Left lung (tissue), 4 donors: ENCODE measurements at regions not wholly inside any gene's neighbourhood (a gene's known extent, or its start where the extent isn't known, plus 50 kb on each side); places are given as distances from the start of the nearest gene placed in this dataset.

ENCODE experiments used
- ATAC-seq: fragments of 200-7000 bp; cut with Tn5 transposase; one replicate; pipeline ENCODE4 v1.9.1; 2020; ENCODE audit warnings: moderate library complexity
- DNase-seq, 4 donors: peaks; one replicate each; pipeline ENCODE4 v3.0.0-alpha.2; 2013 to 2020
- H3K27ac ChIP-seq, 2 donors: fragments of 200-600 bp; sonication (generic) in 1 of 2; one replicate each; pipeline versions ENCODE4 v1.5.0 to v1.8.0; 2020 to 2021
- H3K27me3 ChIP-seq, 2 donors: fragments of 200-600 bp; sonication (generic) in 1 of 2; one replicate each; pipeline versions ENCODE4 v1.5.0 to v1.8.0; 2020 to 2021
- H3K36me3 ChIP-seq, 2 donors: fragments of 200-600 bp; sonication (generic) in 1 of 2; one replicate each; pipeline versions ENCODE4 v1.5.0 to v1.8.0; 2020 to 2021
- H3K4me1 ChIP-seq, 2 donors: fragments of 200-600 bp; one replicate each; pipeline ENCODE4 v1.8.0; 2021
- H3K4me3 ChIP-seq, 2 donors: fragments of 200-600 bp; sonication (generic) in 1 of 2; one replicate each; pipeline versions ENCODE4 v1.5.0 to v1.8.0; 2020 to 2021; ENCODE audit warnings: mild to moderate bottlenecking in 1 of 2
- H3K9me3 ChIP-seq, 2 donors: fragments of 200-600 bp; sonication (generic) in 1 of 2; one replicate each; pipeline versions ENCODE4 v1.5.0 to v1.8.0; 2020 to 2021
- CTCF ChIP-seq, 2 donors: fragments of 200-600 bp; sonication (generic) in 1 of 2; IDR thresholded peaks; one replicate each; pipeline versions ENCODE4 v1.5.0 to v1.8.0; 2021; ENCODE audit warnings: antibody characterized with exemption in 2 of 2
- intact Hi-C, 2 donors: fragments of 100-400 bp; cut with DNase I; formaldehyde crosslinking; loops; one replicate each; pipeline versions ENCODE4 v1.11.2 to v1.14.2; 2022
- donor health status: DM: no; HTN: yes; CAD: no.
- donor health status: DM: no; HTN: no; CAD: no.

DNA sequence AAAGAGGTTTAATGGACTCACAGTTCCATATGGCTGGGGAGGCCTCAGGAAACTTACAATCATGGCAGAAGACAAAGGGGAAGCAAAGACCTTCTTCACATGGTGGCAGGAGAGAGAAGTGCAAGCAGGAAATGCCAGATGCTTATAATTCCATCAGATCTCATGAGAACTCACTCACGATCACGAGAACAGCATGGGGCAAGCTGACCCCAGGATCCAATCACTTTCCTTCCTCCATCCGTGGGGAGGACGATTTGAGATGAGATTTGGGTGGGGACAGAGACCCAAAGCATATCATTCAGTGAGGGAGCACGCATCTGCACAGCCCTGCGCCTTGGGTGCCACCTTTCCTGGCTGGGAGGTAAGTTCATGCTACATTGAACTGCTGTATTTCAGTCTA, 234.1 kb upstream of the ATP10A start:
- peaks cover 0 to 7% of the 10 kb centered on the region in 2 donors for H3K27me3 ChIP-seq
- no peaks in the 10 kb centered on the region for H3K36me3 ChIP-seq
- no peak for DNase-seq
- no peak overlapping the region for H3K4me3 ChIP-seq
- no peak overlapping the region for H3K27ac ChIP-seq
- no peak for ATAC-seq
- no peak for TF ChIP-seq CTCF (IDR thresholded peaks at IDR 0.05)
- no peaks in the 10 kb centered on the region for H3K4me1 ChIP-seq
- intact Hi-C loops = no loop called here
- no peaks in the 10 kb centered on the region for H3K9me3 ChIP-seq

GRCh38 chr15:26096581-26096980, 233.5 kb upstream of the ATP10A start:
- Histone ChIP-seq H3K9me3 (no peaks in the 10 kb centered on the region), H3K4me1 (no peaks in the 10 kb centered on the region), H3K36me3 (no peaks in the 10 kb centered on the region), H3K27ac (no peak overlapping the region), H3K27me3 (peaks cover 0 to 7% of the 10 kb centered on the region in 2 donors), H3K4me3 (no peak overlapping the region)
- DNase-seq = no peak
- no peak for TF ChIP-seq CTCF (IDR thresholded peaks at IDR 0.05)
- intact Hi-C loops = no loop called here
- peak; percentile 23 for ATAC-seq

DNA sequence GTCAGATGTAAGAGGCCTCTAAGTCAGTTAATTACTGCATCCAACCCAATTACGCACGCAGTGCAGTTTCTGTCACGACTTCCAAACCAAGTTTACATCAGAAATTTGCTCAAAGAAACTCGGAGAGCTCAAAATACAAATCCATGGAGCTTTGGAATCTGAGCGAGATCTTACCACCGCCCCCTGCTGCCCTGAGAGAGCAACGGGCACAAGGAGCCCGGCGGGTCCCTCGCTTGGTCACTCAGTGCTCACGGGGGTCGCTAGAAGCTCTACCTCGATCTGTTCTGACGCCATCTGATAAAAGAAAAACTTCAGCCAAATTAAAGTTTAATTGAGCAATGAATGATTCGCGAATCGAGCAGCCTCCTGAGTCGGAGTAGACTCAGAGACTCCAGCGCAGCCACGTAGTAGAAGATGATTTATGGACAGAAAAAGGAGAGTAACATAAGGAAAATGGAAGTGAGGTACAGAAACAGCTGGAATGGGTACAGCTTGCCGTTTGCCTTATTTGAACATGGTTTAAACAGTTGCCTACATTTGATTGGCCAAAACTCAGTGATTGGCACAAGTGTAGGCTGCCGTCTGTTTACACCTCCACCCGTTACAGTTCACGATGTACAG, 232.7 kb upstream of the ATP10A start:
- intact Hi-C loops = no loop called here
- TF ChIP-seq CTCF (IDR thresholded peaks at IDR 0.05) = no peak
- no peak overlapping the region for H3K4me3 ChIP-seq
- no peaks in the 10 kb centered on the region for H3K4me1 ChIP-seq
- no peaks in the 10 kb centered on the region for H3K36me3 ChIP-seq
- ATAC-seq (no peak), DNase-seq (no peak)
- H3K9me3 ChIP-seq = no peaks in the 10 kb centered on the region
- H3K27ac ChIP-seq = no peak overlapping the region
- peaks cover 0 to 7% of the 10 kb centered on the region in 2 donors for H3K27me3 ChIP-seq

- no peak overlapping the region for H3K27ac ChIP-seq
- H3K9me3 ChIP-seq = no peaks in the 10 kb centered on the region
- H3K27me3 ChIP-seq = peaks cover 0 to 7% of the 10 kb centered on the region in 2 donors
- H3K36me3 ChIP-seq = no peaks in the 10 kb centered on the region
- ATAC-seq = no peak
- H3K4me3 ChIP-seq = no peak overlapping the region
- no peak for DNase-seq
- no peaks in the 10 kb centered on the region for H3K4me1 ChIP-seq
- no peak for TF ChIP-seq CTCF (IDR thresholded peaks at IDR 0.05)
- intact Hi-C loops = no loop called here
Measured at GRCh38 chr15:26091184-26091583, 228.1 kb upstream of the ATP10A start.

DNA sequence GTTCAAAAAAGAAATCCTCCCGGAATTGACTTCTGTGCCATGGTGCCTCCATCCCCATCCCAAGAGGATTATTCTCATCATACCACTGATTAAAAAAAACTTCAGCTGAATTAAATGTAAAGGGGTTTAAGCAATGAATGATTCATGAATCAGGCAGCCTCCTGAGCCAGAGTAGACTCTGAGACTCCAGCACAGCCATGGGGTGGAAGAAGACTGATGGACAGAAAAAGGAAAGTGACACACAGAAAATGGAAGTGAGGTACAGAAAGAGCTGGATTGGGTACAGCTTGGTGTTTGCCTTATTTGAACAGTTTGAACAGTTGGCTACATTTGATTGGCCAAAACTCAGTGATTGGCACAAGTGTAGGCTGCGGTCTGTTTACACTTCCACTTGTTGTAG, 224.8 kb upstream of the ATP10A start:
- H3K27ac ChIP-seq = no peak overlapping the region
- no peak for TF ChIP-seq CTCF (IDR thresholded peaks at IDR 0.05)
- intact Hi-C loops = no loop called here
- DNase-seq = no peak
- no peaks in the 10 kb centered on the region for H3K4me1 ChIP-seq
- no peak for ATAC-seq
- no peaks in the 10 kb centered on the region for H3K9me3 ChIP-seq
- H3K4me3 ChIP-seq = no peak overlapping the region
- H3K27me3 ChIP-seq = no peaks in the 10 kb centered on the region
- no peaks in the 10 kb centered on the region for H3K36me3 ChIP-seq
